Activated T-helper 2 cell treated with anti-CD3 and anti-CD28 coated beads, Interferon-gamma antibody, Interleukin-2, Interleukin-4, amounts not matched to agents 10 μg/mL and 5 μg/mL and 100 μg/mL, durations not matched to agents 14 hours and 24 hours and 36 hours (primary cell): ENCODE measurements at regions not wholly inside any gene's neighbourhood (a gene's known extent, or its start where the extent isn't known, plus 50 kb on each side); places are given as distances from the start of the nearest gene placed in this dataset.

ENCODE experiments used
- DNase-seq: peaks from one replicate; pipeline ENCODE4 v3.0.0; 2021; ENCODE audit warnings: low spot score
- H3K27ac Mint-ChIP-seq: one replicate; pipeline ENCODE4 v1.8.0; 2021; ENCODE audit warnings: mixed read lengths
- H3K27me3 Mint-ChIP-seq: one replicate; pipeline ENCODE4 v1.8.0; 2021; ENCODE audit warnings: low read depth, mixed read lengths
- H3K36me3 Mint-ChIP-seq: one replicate; pipeline ENCODE4 v1.8.0; 2021; ENCODE audit warnings: low read depth, mixed read lengths
- H3K4me1 Mint-ChIP-seq: one replicate; pipeline ENCODE4 v1.8.0; 2021; ENCODE audit warnings: low read depth, mixed read lengths
- H3K4me3 Mint-ChIP-seq: one replicate; pipeline ENCODE4 v1.8.0; 2021; ENCODE audit warnings: low read depth, mild to moderate bottlenecking, moderate library complexity, mixed read lengths
- H3K9me3 Mint-ChIP-seq: one replicate; pipeline ENCODE4 v1.8.0; 2021; ENCODE audit warnings: mixed read lengths
- intact Hi-C: fragments of 100-400 bp; cut with micrococcal nuclease; formaldehyde crosslinking; loops from one replicate; pipeline ENCODE4 v1.15.1; 2023

GRCh38 chr2:104158191-104158590 lies 695.7 kb upstream of the POU3F3 start:
- H3K27me3 Mint-ChIP-seq: no peaks in the 10 kb centered on the region
- intact Hi-C loops: no loop called here
- no peak overlapping the region for H3K27ac Mint-ChIP-seq
- DNase-seq: no peak
- H3K36me3 Mint-ChIP-seq: no peaks in the 10 kb centered on the region
- no peaks in the 10 kb centered on the region for H3K4me1 Mint-ChIP-seq
- H3K4me3 Mint-ChIP-seq: no peak overlapping the region
- no peaks in the 10 kb centered on the region for H3K9me3 Mint-ChIP-seq

- Mint-ChIP-seq H3K27me3 (no peaks in the 10 kb centered on the region), H3K9me3 (no peaks in the 10 kb centered on the region), H3K4me3 (no peak overlapping the region), H3K36me3 (no peaks in the 10 kb centered on the region), H3K4me1 (no peaks in the 10 kb centered on the region), H3K27ac (no peak overlapping the region)
- intact Hi-C loops: no loop called here
- no peak for DNase-seq
Measured at GRCh38 chr2:104163611-104164130, 690.2 kb upstream of the POU3F3 start.

GRCh38 chr2:104164721-104165252 lies 689.1 kb upstream of the POU3F3 start:
- H3K4me3 Mint-ChIP-seq: no peak overlapping the region
- DNase-seq: no peak
- intact Hi-C loops: no loop called here
- no peaks in the 10 kb centered on the region for H3K36me3 Mint-ChIP-seq
- H3K27me3 Mint-ChIP-seq: no peaks in the 10 kb centered on the region
- H3K27ac Mint-ChIP-seq: no peak overlapping the region
- H3K4me1 Mint-ChIP-seq: no peaks in the 10 kb centered on the region
- H3K9me3 Mint-ChIP-seq: no peaks in the 10 kb centered on the region

GRCh38 chr2:104177179-104177578 lies 676.7 kb upstream of the POU3F3 start:
- Mint-ChIP-seq H3K27ac (no peak overlapping the region), H3K4me1 (no peaks in the 10 kb centered on the region), H3K4me3 (no peak overlapping the region), H3K27me3 (no peaks in the 10 kb centered on the region), H3K9me3 (peaks cover 21% of the 10 kb centered on the region), H3K36me3 (no peaks in the 10 kb centered on the region)
- intact Hi-C loops: no loop called here
- no peak for DNase-seq

GRCh38 chr2:104179644-104180043 lies 674.3 kb upstream of the POU3F3 start:
- Mint-ChIP-seq H3K36me3 (no peaks in the 10 kb centered on the region), H3K9me3 (peaks cover 21% of the 10 kb centered on the region), H3K4me3 (no peak overlapping the region), H3K4me1 (no peaks in the 10 kb centered on the region), H3K27ac (no peak overlapping the region), H3K27me3 (no peaks in the 10 kb centered on the region)
- no peak for DNase-seq
- intact Hi-C loops: no loop called here

GRCh38 chr2:104200533-104201168 lies 653.3 kb upstream of the POU3F3 start:
- Mint-ChIP-seq H3K27me3 (no peaks in the 10 kb centered on the region), H3K4me1 (no peaks in the 10 kb centered on the region), H3K4me3 (no peak overlapping the region), H3K27ac (no peak overlapping the region), H3K36me3 (no peaks in the 10 kb centered on the region), H3K9me3 (no peaks in the 10 kb centered on the region)
- DNase-seq: no peak
- intact Hi-C loops: no loop called here

GRCh38 chr2:104213758-104214157 lies 640.2 kb upstream of the POU3F3 start:
- no peaks in the 10 kb centered on the region for H3K36me3 Mint-ChIP-seq
- no peaks in the 10 kb centered on the region for H3K27me3 Mint-ChIP-seq
- H3K4me3 Mint-ChIP-seq: no peak overlapping the region
- H3K27ac Mint-ChIP-seq: no peak overlapping the region
- DNase-seq: no peak
- no peaks in the 10 kb centered on the region for H3K4me1 Mint-ChIP-seq
- intact Hi-C loops: no loop called here
- no peaks in the 10 kb centered on the region for H3K9me3 Mint-ChIP-seq

- Mint-ChIP-seq H3K36me3 (no peaks in the 10 kb centered on the region), H3K9me3 (no peaks in the 10 kb centered on the region), H3K4me1 (no peaks in the 10 kb centered on the region), H3K4me3 (no peak overlapping the region), H3K27me3 (no peaks in the 10 kb centered on the region), H3K27ac (no peak overlapping the region)
- intact Hi-C loops: no loop called here
- no peak for DNase-seq
Measured at GRCh38 chr2:104215269-104216161, 638.4 kb upstream of the POU3F3 start.

GRCh38 chr2:104233591-104233990 lies 620.3 kb upstream of the POU3F3 start:
- Mint-ChIP-seq H3K4me1 (no peaks in the 10 kb centered on the region), H3K4me3 (no peak overlapping the region), H3K9me3 (peaks cover 21% of the 10 kb centered on the region)

GRCh38 chr2:104236491-104236890 lies 617.4 kb upstream of the POU3F3 start:
- no peak for DNase-seq
- Mint-ChIP-seq H3K4me3 (no peak overlapping the region), H3K27ac (no peak overlapping the region), H3K27me3 (no peaks in the 10 kb centered on the region), H3K36me3 (no peaks in the 10 kb centered on the region), H3K4me1 (no peaks in the 10 kb centered on the region), H3K9me3 (peaks cover 39% of the 10 kb centered on the region)
- intact Hi-C loops: no loop called here

More at GRCh38 chr2:104233591-104233990, 620.3 kb upstream of the POU3F3 start:
- Mint-ChIP-seq H3K27ac (no peak overlapping the region), H3K36me3 (no peaks in the 10 kb centered on the region), H3K27me3 (no peaks in the 10 kb centered on the region)
- intact Hi-C loops: no loop called here
- DNase-seq: no peak

- Mint-ChIP-seq H3K27ac (no peak overlapping the region), H3K4me3 (no peak overlapping the region), H3K4me1 (no peaks in the 10 kb centered on the region), H3K36me3 (no peaks in the 10 kb centered on the region), H3K27me3 (no peaks in the 10 kb centered on the region), H3K9me3 (peaks cover 45% of the 10 kb centered on the region)
- DNase-seq: no peak
- intact Hi-C loops: no loop called here
Measured at GRCh38 chr2:104240984-104241383, 612.9 kb upstream of the POU3F3 start.

- intact Hi-C loops: no loop called here
- no peak for DNase-seq
- Mint-ChIP-seq H3K27me3 (no peaks in the 10 kb centered on the region), H3K4me1 (no peaks in the 10 kb centered on the region), H3K27ac (no peak overlapping the region), H3K4me3 (no peak overlapping the region), H3K36me3 (no peaks in the 10 kb centered on the region), H3K9me3 (peaks cover under 1% of the 10 kb centered on the region)
Measured at GRCh38 chr2:104249629-104250028, 604.3 kb upstream of the POU3F3 start.

GRCh38 chr2:104250635-104251034 lies 603.3 kb upstream of the POU3F3 start:
- Mint-ChIP-seq H3K9me3 (no peaks in the 10 kb centered on the region), H3K27ac (no peak overlapping the region), H3K4me1 (no peaks in the 10 kb centered on the region), H3K27me3 (no peaks in the 10 kb centered on the region), H3K4me3 (no peak overlapping the region), H3K36me3 (no peaks in the 10 kb centered on the region)
- DNase-seq: no peak
- intact Hi-C loops: no loop called here
